OCI-LY7 (cell line): ENCODE measurements at regions not wholly inside any gene's neighbourhood (a gene's known extent, or its start where the extent isn't known, plus 50 kb on each side); places are given as distances from the start of the nearest gene placed in this dataset.

Experiments used
- BruUV-seq: library from RNA; stranded (reverse); fragments of 400-500 nt; replicated peaks from 2 replicates; lab custom pipeline; 2021; lab: Mats Ljungman, UMichigan
- CTCF ChIA-PET: fragments of 300-600 bp; sonication (Branson Sonifier 250); formaldehyde crosslinking; loops from one replicate; lab custom pipeline; 2022; ENCODE audit warnings: antibody characterized with exemption; ENCODE audit not compliant: unreplicated experiment; lab: Charles Lee
- POLR2A ChIA-PET: fragments of 300-600 bp; sonication (Branson Sonifier 250); formaldehyde crosslinking; loops from one replicate; lab custom pipeline; 2022; ENCODE audit warnings: antibody characterized with exemption; lab: Charles Lee
- DNase-seq: peaks from one replicate; pipeline ENCODE4 v3.0.0-alpha.2; 2015; ENCODE audit warnings: low spot score
- H2AFZ ChIP-seq: fragments of 200-600 bp; sonication (generic), shearing (Covaris generic); 2 replicates; pipeline ENCODE4 v1.6.1; 2014; ENCODE audit warnings: mild to moderate bottlenecking, antibody characterized with exemption, low read length, moderate library complexity
- H3K27ac ChIP-seq: fragments of 200-600 bp; sonication (generic); 2 replicates; pipeline ENCODE4 v1.5.1; 2014; ENCODE audit warnings: mixed run types, low read depth, mild to moderate bottlenecking, moderate library complexity, low read length, inconsistent platforms; ENCODE audit not compliant: poor library complexity, severe bottlenecking
- H3K36me3 ChIP-seq: fragments of 200-600 bp; sonication (generic); 2 replicates; pipeline ENCODE4 v1.6.1; 2014; ENCODE audit warnings: mild to moderate bottlenecking, antibody characterized with exemption, low read length, moderate library complexity, mixed read lengths; ENCODE audit not compliant: insufficient read depth
- H3K4me1 ChIP-seq: fragments of 200-600 bp; sonication (generic); 2 replicates; pipeline ENCODE4 v1.5.1; 2014; ENCODE audit warnings: mild to moderate bottlenecking, low read length; ENCODE audit not compliant: insufficient read depth, poor library complexity, severe bottlenecking
- H3K4me2 ChIP-seq: fragments of 200-600 bp; sonication (generic); 2 replicates; pipeline ENCODE4 v1.6.1; 2014; ENCODE audit warnings: mild to moderate bottlenecking, low read length
- H3K4me3 ChIP-seq: fragments of 200-600 bp; sonication (generic); 2 replicates; pipeline ENCODE4 v1.5.1; 2014; ENCODE audit warnings: mild to moderate bottlenecking, low read depth, low read length; ENCODE audit not compliant: poor library complexity, severe bottlenecking
- H3K79me2 ChIP-seq: fragments of 200-600 bp; sonication (generic); 2 replicates; pipeline ENCODE4 v1.6.1; 2016; ENCODE audit warnings: low read depth, mild to moderate bottlenecking, low read length, moderate library complexity, mixed read lengths; ENCODE audit not compliant: insufficient read depth
- H3K9me2 ChIP-seq: fragments of 200-600 bp; sonication (generic); 2 replicates; pipeline ENCODE4 v1.6.1; 2016; ENCODE audit warnings: mild to moderate bottlenecking, low read length, mixed read lengths; ENCODE audit not compliant: insufficient read depth
- H3K9me3 ChIP-seq: fragments of 200-600 bp; sonication (generic); 2 replicates; pipeline ENCODE4 v1.6.1; 2014; ENCODE audit warnings: mild to moderate bottlenecking, mixed run types, low read length, mixed read lengths
- H4K20me1 ChIP-seq: fragments of 200-600 bp; sonication (generic); 2 replicates; pipeline ENCODE4 v1.6.1; 2014; ENCODE audit warnings: mild to moderate bottlenecking, antibody characterized with exemption, low read length, moderate library complexity, mixed read lengths; ENCODE audit not compliant: insufficient read depth
- EZH2phosphoT487 ChIP-seq: fragments of 200-600 bp; sonication (generic); IDR thresholded peaks from 2 replicates; pipeline ENCODE4 v1.6.1; 2018; ENCODE audit warnings: low read depth, borderline replicate concordance, mild to moderate bottlenecking, mixed run types, antibody characterized with exemption, low read length, moderate library complexity, mixed read lengths
- intact Hi-C: fragments of 100-400 bp; cut with micrococcal nuclease; formaldehyde crosslinking; loops from one replicate; pipeline ENCODE4 v1.10.0; 2022; ENCODE audit not compliant: unreplicated experiment
- TF ChIP-seq, protein P1 (sequence below): fragments of 200-600 bp; sonication (generic); conservative IDR thresholded peaks from 2 replicates; pipeline ENCODE4 v1.5.1; 2014; ENCODE audit warnings: mild to moderate bottlenecking, antibody characterized with exemption, low read length, moderate library complexity, mixed read lengths

DNA sequence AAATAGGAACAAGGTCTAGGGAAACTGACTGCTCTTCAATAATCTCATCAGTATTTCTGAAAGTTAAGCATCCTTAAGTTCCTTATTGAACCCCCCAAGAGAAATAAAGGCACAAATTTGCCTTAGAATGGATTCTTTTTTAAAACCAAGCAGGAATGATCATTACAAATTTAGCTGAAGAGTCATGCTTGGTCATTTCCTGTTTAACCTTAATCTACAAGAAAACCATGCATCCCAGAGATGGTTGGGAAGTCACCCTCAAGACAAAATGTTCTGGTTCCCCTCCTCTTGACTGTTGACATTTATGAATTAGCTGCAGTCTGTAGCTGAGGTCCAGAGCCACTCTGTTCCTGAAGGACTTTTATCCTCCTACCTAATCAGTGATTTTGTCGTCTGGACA, 291.8 kb upstream of the G2E3 start:
- TF ChIP-seq, protein P1, sequence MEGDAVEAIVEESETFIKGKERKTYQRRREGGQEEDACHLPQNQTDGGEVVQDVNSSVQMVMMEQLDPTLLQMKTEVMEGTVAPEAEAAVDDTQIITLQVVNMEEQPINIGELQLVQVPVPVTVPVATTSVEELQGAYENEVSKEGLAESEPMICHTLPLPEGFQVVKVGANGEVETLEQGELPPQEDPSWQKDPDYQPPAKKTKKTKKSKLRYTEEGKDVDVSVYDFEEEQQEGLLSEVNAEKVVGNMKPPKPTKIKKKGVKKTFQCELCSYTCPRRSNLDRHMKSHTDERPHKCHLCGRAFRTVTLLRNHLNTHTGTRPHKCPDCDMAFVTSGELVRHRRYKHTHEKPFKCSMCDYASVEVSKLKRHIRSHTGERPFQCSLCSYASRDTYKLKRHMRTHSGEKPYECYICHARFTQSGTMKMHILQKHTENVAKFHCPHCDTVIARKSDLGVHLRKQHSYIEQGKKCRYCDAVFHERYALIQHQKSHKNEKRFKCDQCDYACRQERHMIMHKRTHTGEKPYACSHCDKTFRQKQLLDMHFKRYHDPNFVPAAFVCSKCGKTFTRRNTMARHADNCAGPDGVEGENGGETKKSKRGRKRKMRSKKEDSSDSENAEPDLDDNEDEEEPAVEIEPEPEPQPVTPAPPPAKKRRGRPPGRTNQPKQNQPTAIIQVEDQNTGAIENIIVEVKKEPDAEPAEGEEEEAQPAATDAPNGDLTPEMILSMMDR = no peak
- no peak for TF ChIP-seq EZH2phosphoT487
- Histone ChIP-seq H3K4me2 (no peak overlapping the region), H3K36me3 (no peaks in the 10 kb centered on the region), H3K79me2 (no peaks in the 10 kb centered on the region), H3K9me2 (no peaks in the 10 kb centered on the region), H3K4me3 (no peak overlapping the region), H3K9me3 (no peaks in the 10 kb centered on the region), H3K27ac (no peak overlapping the region), H2AFZ (no peak overlapping the region), H3K4me1 (no peaks in the 10 kb centered on the region), H4K20me1 (no peaks in the 10 kb centered on the region)
- DNase-seq = no peak
- no TSS peak for BruUV-seq
- intact Hi-C loops = no loop called here
- CTCF ChIA-PET = no interaction called here
- POLR2A ChIA-PET = no interaction called here

DNA sequence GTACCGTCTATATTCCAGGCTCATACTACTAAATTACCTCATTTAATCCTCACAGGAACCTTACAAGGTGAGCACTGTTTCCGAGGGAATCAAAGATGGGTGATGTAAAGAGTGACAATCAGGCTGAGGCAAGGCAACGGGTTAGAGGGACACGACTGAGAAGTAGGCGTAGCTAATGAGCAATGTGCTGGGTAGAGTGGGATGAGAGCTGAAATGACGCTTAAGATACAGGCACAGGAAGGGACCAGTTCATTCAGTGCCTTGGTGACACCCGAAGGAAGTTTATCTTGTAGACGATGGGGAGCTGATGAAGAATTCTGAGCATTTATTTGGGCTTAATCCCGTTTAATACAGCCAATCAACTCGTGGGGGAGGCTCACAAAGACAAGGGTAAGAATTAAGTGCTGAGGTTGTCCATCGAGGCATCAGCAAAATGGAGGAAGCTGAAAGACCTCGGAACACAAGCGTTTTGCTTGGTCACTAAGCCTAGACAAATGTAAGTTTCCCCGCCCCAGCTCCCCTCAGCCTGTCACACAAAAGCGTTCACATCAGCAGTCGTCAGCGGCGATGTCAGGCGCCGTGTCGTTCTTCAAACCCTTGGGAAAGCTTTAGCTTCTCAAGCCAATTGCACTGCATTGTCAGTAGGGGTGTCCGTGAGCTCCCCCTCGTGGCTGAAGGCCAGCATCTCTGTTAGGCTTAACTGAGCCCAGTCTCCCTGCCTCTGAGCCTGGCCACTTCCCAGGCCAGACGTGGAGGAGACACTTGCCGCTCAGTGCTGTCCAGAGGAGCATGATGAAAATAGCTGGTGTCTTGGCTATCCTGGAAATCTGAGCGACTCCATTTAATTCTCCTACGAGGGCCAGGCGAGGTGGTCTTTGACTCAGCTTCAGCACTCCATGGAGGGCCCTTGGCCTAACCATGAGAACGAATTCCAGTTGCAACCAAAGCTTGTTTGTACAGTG, 288.5 kb upstream of the G2E3 start:
- Histone ChIP-seq H3K79me2 (no peaks in the 10 kb centered on the region), H3K4me2 (no peak overlapping the region), H4K20me1 (no peaks in the 10 kb centered on the region), H3K9me2 (no peaks in the 10 kb centered on the region), H2AFZ (no peak overlapping the region), H3K9me3 (no peaks in the 10 kb centered on the region), H3K4me1 (no peaks in the 10 kb centered on the region), H3K27ac (no peak overlapping the region), H3K4me3 (no peak overlapping the region), H3K36me3 (no peaks in the 10 kb centered on the region)
- CTCF ChIA-PET = interaction anchor here (0.6 to 0.7 kb wide), 2 partner anchors 13 to 288 kb away, joined by 3 read pairs; partner anchors contain the start of gene G2E3
- no TSS peak for BruUV-seq
- POLR2A ChIA-PET = interaction anchor here (0.5 to 0.8 kb wide), 3 partner anchors 13 to 273 kb away, joined by 3 to 6 read pairs (median 3); no protein-coding TSS in a partner anchor
- no peak for TF ChIP-seq EZH2phosphoT487
- TF ChIP-seq, protein P1 = peak; percentile 79
- intact Hi-C loops = no loop called here
- DNase-seq = peak; percentile 53
